ENCODE measurements at regions not wholly inside any gene's neighbourhood (a gene's known extent, or its start where the extent isn't known, plus 50 kb on each side); places are given as distances from the start of the nearest gene placed in this dataset.

DNA sequence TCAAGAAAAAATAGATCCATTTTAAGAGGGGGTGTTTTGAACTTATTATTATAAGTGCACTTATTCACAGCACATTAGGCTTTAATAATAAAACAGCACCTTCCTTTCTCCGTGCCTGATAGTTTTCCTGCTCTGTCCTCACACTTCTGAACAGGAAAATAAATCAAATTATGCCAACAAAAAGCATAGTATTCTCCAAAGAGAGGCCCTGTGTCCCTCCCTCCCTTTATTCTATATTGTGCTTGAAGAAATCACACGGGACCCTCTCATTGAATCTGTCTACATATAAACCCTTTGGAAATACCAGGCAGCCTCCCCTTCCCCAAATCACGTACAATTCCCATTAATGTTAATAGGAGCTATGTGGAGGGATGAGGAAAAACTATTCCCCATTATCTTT lies 462.9 kb upstream of the NRSN1 start:
- Histone ChIP-seq H4K8ac (replicated peaks; ENCODE audit: insufficient read length, low read depth, low read length) (no peak overlapping the region), H3K79me2 (ENCODE audit: insufficient read depth, low read length) (no peaks in the 10 kb centered on the region), H2BK15ac (ENCODE audit: low read depth, low read length) (no peak overlapping the region), H3K4ac (ENCODE audit: low read depth, low read length) (no peak overlapping the region), H3K18ac (ENCODE audit: insufficient read length, low read depth, low read length) (no peak overlapping the region), H3K14ac (ENCODE audit: insufficient read depth, low read length) (no peak overlapping the region), H3K79me1 (ENCODE audit: insufficient read depth, low read depth, low read length, poor library complexity, severe bottlenecking) (no peaks in the 10 kb centered on the region), H4K5ac (ENCODE audit: insufficient read length, low read depth, low read length) (no peak overlapping the region), H3K27ac (ENCODE audit: insufficient read length, low read depth, low read length) (no peak overlapping the region), H3K27me3 (ENCODE audit: insufficient read depth, low read length) (no peaks in the 10 kb centered on the region), H2BK5ac (ENCODE audit: insufficient read length, low read length) (no peak overlapping the region), H3K23ac (ENCODE audit: insufficient read length, low read depth, low read length) (no peak overlapping the region), H3K9me3 (ENCODE audit: control insufficient read depth, low read depth, low read length) (no peaks in the 10 kb centered on the region), H3K4me2 (ENCODE audit: insufficient read depth, insufficient read length, low read length) (no peak overlapping the region), H4K20me1 (ENCODE audit: control insufficient read depth, insufficient read depth, insufficient read length) (no peaks in the 10 kb centered on the region), H2BK20ac (ENCODE audit: low read depth, low read length, poor library complexity, severe bottlenecking) (no peak overlapping the region), H2BK12ac (ENCODE audit: insufficient read length, low read depth, low read length) (no peak overlapping the region), H3T11ph (ENCODE audit: low read length) (no peak overlapping the region), H2AK5ac (ENCODE audit: insufficient read length, low read length) (no peak overlapping the region), H3K9ac (ENCODE audit: extremely low read depth, insufficient read length, low read length) (no peak overlapping the region), H4K91ac (ENCODE audit: insufficient read length, low read depth, low read length) (no peak overlapping the region), H3K23me2 (ENCODE audit: insufficient read length, low read depth, low read length, poor library complexity, severe bottlenecking) (no peaks in the 10 kb centered on the region), H3K4me1 (ENCODE audit: insufficient read depth, low read length) (no peaks in the 10 kb centered on the region), H2AFZ (ENCODE audit: low read length) (no peak overlapping the region), H3K56ac (ENCODE audit: insufficient read length, low read depth, low read length) (no peak overlapping the region), H2BK120ac (ENCODE audit: low read depth, low read length, poor library complexity, severe bottlenecking) (no peak overlapping the region)
- Mint-ChIP-seq H3K27me3 (ENCODE audit: low read depth) (no peaks in the 10 kb centered on the region), H3K36me3 (ENCODE audit: insufficient read depth in 1 of 3, low read depth in 3 of 3) (peaks cover 3 to 11% (median 3%) of the 10 kb centered on the region in 3 experiments; a peak in 4 of 7 replicates), H3K27ac (no peak overlapping the region), H3K4me3 (no peak overlapping the region), H3K4me1 (peaks cover 9 to 13% of the 10 kb centered on the region in 2 experiments), H3K9me3 (peaks cover 8 to 20% of the 10 kb centered on the region in 2 experiments; a peak in 4 of 5 replicates)
- WGBS (ENCODE audit: extremely low coverage, insufficient read length, low lambda C conversion rate) = no CpG with 5 or more reads among the region's 3 CpGs
- TF ChIP-seq CTCF (conservative IDR thresholded peaks at IDR 0.05) = no peak
- no peak for DNase-seq
